ENCODE measurements at regions not wholly inside any gene's neighbourhood (a gene's known extent, or its start where the extent isn't known, plus 50 kb on each side); places are given as distances from the start of the nearest gene placed in this dataset.
"Not testable (repeated sequence)": the region's sequence is repeated elsewhere in the genome, so short reads cannot be mapped to it uniquely, and the experiment has no call there.

DNA sequence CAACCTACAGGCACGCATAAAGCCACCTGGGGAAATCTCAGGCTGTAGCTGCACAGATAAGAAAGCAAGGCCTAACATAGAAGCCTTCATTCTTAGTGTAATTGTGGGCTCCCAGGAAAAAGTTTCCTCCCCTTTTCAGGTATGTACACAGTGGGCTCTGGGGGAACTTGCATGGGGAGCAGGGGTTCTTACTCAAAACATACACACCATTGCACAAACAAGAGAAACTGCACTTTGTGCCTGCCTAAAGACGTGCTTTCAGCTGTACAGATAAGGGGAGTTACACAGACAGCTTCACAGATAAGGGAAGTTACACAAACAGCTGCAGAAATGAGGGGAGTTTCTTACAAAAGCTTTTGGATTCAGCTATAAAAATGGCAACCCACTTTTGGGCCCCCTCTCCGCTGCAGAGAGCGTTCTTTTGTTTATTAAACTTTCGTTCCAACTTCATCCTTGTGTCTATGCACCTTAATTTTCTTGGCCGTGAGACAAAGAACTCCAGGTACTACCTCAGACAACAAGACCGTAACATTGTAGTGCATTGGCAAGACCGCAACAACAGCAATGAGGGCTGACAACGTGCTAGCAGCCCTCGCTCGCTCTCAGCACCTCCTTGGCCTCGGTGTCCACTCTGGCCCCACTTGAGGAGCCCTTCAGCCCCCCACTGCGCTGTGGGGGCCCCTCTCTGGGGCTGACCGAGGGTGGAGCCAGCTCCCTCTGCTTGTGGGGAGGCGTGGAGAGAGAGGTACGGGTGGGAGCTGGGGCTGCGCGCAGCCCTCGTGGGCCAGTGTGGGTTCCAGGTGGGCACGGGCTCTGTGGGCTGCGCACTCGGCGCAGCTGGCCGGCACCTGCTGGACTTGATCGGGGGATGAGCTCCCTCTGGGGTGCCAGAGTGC lies 317.5 kb downstream of the RAPGEF2 start:
- TF ChIP-seq, protein P1, sequence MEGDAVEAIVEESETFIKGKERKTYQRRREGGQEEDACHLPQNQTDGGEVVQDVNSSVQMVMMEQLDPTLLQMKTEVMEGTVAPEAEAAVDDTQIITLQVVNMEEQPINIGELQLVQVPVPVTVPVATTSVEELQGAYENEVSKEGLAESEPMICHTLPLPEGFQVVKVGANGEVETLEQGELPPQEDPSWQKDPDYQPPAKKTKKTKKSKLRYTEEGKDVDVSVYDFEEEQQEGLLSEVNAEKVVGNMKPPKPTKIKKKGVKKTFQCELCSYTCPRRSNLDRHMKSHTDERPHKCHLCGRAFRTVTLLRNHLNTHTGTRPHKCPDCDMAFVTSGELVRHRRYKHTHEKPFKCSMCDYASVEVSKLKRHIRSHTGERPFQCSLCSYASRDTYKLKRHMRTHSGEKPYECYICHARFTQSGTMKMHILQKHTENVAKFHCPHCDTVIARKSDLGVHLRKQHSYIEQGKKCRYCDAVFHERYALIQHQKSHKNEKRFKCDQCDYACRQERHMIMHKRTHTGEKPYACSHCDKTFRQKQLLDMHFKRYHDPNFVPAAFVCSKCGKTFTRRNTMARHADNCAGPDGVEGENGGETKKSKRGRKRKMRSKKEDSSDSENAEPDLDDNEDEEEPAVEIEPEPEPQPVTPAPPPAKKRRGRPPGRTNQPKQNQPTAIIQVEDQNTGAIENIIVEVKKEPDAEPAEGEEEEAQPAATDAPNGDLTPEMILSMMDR (IDR thresholded peaks at IDR 0.05; ENCODE audit: insufficient read depth, low read depth, low read length), result no peak
- H3K4me3 ChIP-seq (ENCODE audit: low read depth, low read length), result no peak overlapping the region
- DNase-seq (ENCODE audit: low read depth), result peak; percentile 19

DNA sequence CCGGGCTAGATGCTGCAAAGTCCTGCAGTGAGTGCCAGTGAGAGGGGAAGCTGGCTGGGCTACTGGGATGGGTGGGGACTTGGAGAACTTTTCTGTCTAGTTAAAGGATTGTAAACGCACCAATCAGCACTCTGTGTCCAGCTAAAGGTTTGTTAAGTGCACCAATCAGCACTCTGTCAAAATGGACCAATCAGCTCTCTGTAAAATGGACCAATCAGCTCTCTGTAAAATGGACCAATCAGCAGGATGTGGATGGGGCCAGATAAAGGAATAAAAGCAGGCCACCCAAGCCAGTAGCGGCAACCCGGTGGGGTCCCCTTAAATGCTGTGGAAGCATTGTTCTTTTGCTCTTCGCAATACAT lies 318.2 kb downstream of the RAPGEF2 start:
- not testable (repeated sequence) for DNase-seq (ENCODE audit: low read depth); H3K4me3 ChIP-seq (ENCODE audit: low read depth, low read length)

DNA sequence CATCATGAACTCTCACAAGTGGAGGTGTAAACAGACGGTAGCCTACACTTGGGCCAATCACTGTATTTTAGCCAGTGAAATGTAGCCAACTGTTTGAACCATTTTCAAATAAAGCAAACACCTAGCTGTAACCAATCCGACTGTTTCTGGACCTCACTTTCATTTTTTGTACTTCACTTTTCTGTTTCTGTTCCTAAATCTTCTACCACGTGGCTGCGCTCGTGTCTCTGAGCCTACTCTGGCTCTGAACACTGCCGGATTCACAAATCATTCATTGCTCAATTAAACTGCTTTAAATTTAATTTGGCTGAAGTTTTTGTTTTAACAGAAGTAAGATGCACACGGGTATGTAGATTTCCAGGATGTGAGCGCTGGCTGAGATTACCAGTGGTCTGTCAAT lies 319.1 kb downstream of the RAPGEF2 start:
- DNase-seq (ENCODE audit: low read depth), result no peak
- no peak overlapping the region for H3K4me3 ChIP-seq (ENCODE audit: low read depth, low read length)
- TF ChIP-seq, protein P1 (IDR thresholded peaks at IDR 0.05; ENCODE audit: insufficient read depth, low read depth, low read length), result no peak

DNA sequence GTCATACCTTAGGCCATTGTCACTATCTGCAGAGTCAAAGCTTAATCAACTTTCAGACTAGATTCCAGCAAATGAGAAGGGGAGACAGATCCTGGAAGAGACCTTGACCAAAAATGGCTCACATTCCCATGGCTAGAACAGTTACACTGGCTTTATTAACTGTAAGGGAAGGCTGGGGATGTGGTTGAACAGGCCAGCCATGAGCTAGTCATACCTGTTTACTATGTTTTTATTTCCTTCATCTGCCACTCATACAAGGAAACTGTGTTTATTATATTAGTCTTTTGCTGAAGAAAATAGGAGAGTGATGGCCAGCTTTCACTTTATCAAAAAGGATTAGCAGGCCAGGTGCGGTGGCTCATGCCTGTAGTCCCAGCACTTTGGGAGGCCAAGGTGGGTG lies 319.7 kb downstream of the RAPGEF2 start:
- no peak for DNase-seq (ENCODE audit: low read depth)
- TF ChIP-seq, protein P1 (IDR thresholded peaks at IDR 0.05; ENCODE audit: insufficient read depth, low read depth, low read length), result no peak
- H3K4me3 ChIP-seq (ENCODE audit: low read depth, low read length), result no peak overlapping the region

DNA sequence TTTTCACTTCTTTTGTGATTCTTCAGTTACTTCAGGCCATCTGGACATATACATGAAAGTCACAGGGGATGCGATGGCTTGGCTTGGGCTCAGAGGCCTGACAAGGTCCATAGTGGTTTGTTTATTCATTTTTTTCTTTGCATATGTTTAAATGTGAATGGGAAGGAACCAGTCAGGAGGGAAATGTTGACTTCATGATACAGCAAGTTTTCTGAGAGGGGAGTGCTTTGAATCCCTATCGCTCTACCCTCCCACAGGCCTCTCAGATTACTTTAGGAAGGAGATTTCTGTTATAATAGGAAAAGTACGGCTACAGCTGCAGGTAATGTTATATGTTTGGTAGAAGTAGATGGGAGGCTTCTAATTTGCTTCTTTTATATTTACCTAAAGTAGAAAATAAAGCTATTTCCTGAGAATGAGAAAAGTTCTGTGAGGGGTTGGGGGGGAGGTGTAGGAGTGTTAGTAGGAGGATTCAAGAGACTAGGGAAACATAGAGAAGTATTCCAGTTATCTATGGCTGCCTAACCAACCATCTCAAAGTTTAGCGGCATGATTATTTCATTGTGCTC lies 322.9 kb downstream of the RAPGEF2 start:
- DNase-seq (ENCODE audit: low read depth), result no peak
- TF ChIP-seq, protein P1 (IDR thresholded peaks at IDR 0.05; ENCODE audit: insufficient read depth, low read depth, low read length), result no peak

DNA sequence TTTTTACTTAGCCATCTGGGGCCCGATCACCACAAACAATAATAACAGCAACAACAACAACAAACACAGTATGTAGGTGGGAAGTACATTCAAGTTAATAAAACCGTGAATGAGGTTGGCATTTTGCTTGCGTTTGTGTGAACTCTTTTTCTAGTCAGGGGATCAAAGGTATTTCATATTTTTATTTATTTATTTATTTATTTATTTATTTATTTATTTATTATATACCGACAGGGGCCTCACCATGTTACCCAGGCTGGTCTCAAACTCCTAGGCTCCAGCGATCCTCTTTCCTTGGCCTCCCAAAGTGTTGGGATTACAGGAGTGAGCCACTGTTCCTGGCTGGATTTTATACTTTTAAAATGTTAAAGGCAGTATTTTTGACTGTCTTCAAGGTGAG lies 325.4 kb downstream of the RAPGEF2 start:
- H3K4me3 ChIP-seq (ENCODE audit: low read depth, low read length), result no peak overlapping the region
- TF ChIP-seq, protein P1 (IDR thresholded peaks at IDR 0.05; ENCODE audit: insufficient read depth, low read depth, low read length), result no peak
- DNase-seq (ENCODE audit: low read depth), result no peak

More for the DNA sequence above, 322.9 kb downstream of the RAPGEF2 start:
- H3K4me3 ChIP-seq (ENCODE audit: low read depth, low read length), result no peak overlapping the region

DNA sequence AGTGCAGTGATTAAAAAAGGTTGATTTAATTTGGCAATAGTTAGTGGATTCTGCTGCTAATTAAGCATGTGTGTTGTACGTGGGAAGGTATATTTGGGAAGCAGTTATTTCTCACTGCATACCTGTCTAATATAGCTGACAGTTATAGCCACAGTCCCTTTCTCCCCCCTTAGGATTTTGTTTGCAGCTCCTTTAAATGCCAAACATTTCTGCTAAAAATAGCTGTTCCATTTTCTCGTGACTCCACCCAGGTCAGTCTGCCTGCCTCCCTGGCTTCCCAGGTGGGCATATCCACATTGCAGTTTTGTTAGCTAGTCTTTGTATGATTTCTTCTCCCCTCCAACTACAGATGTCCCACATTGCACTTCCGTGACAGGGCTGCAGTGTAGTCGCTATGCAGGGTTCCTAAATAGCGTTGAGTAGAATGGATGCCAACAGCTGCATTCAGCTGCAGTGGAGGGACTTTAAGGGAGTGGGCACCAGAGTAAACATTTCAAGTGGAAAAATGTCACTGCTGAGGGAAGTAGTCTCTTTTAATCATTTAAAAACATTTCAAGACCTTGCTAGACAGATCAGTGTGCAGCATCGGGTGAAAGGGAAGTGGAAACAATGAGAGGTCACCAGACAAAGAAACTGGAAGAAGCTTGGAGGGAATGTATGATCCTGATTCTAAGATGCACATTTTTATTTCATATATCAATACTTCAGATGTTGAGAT lies 326.3 kb downstream of the RAPGEF2 start:
- TF ChIP-seq, protein P1 (IDR thresholded peaks at IDR 0.05; ENCODE audit: insufficient read depth, low read depth, low read length), result no peak
- no peak overlapping the region for H3K4me3 ChIP-seq (ENCODE audit: low read depth, low read length)
- DNase-seq (ENCODE audit: low read depth), result no peak
